HG02852 (cell line): ENCODE measurements at regions not wholly inside any gene's neighbourhood (a gene's known extent, or its start where the extent isn't known, plus 50 kb on each side); places are given as distances from the start of the nearest gene placed in this dataset.

Source experiments
- ATAC-seq: cut with Tn5 transposase; IDR thresholded peaks from one replicate; pipeline ENCODE4 v1.9.1; 2021; ENCODE audit warnings: mild to moderate bottlenecking, moderate library complexity; ENCODE audit not compliant: unreplicated experiment

DNA sequence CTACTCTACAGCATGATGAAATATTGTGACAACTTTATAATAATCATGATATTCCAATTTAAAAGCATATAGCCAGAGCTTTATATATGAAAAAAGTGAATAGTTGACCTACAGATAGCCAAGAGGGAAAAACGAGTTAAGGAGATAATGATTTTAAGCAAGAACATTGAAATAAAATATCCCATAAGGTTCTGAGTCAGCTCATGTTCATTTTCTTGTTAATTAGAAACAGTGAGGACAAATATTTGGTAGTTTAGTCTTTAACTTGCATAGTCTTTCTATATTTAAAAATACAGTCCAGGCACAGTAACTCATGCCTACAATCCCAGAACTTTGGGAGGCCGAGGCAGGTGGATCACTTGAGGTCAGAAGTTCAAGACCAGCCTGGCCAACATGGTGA is 55.8 kb upstream of the CDH6 start:
- ATAC-seq = no peak

DNA sequence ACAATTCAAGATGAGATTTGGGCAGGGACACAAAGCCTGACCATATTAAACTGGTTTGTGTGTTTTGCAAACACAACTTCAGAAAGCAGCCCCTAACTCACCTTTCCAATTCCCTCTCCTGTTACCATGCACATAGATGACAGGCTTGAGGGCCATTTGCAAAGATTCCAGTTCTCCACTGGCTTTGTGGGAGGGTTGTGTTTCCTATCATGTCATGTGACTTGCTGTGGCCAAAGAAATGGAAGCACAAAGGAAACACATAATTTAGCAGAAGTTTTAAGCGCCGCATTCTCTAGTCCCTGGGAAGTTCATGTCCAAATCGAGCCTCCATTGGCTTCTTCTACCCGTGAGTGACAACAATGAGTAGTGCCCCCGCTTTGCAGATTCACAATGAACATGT is 57.9 kb upstream of the CDH6 start:
- no peak for ATAC-seq

DNA sequence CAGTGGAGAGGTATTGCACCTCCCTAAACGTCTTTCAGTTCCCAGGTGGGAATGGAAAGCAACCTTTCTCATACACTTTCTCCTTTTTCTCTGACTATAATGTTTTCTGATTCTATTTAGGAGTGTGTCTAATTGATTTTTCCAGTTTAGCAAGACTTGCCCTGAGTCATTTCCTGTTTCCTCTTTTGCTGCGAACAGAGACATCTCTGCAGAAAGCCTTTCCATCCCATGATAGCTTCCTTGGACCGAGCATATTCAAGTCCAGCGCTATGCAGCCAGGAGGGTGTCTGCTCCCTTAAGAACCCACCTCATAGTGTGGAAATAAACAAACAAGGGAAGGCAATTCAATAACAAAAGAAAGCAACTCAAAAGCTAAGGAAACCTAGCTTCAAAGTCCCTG is 60.0 kb upstream of the CDH6 start:
- no peak for ATAC-seq

- no peak for ATAC-seq
These were observed 62.0 kb upstream of the CDH6 start for GRCh38 chr5:31131381-31131891.

DNA sequence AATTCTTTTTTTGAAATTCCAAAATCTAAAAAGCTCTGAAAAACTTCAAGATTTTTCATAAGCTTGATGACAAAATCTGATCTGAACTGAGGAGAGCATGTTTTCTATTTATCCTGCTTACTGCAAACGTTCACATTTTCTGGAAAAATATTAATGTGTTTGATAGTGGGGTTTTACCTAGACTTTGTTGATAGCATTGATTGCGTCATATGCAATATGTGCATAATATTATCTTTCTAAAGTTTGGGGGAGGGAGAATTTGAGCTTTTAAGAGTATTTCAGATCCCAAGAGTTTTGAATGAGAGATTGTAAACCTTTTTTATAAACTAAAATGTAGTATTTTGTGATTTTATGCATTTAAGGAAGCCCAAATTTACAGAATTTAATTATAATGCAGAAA is 62.8 kb upstream of the CDH6 start:
- ATAC-seq = no peak

- no peak for ATAC-seq
These were observed 68.7 kb upstream of the CDH6 start for GRCh38 chr5:31124651-31125305.

GRCh38 chr5:31124026-31124425 is 69.5 kb upstream of the CDH6 start:
- no peak for ATAC-seq

DNA sequence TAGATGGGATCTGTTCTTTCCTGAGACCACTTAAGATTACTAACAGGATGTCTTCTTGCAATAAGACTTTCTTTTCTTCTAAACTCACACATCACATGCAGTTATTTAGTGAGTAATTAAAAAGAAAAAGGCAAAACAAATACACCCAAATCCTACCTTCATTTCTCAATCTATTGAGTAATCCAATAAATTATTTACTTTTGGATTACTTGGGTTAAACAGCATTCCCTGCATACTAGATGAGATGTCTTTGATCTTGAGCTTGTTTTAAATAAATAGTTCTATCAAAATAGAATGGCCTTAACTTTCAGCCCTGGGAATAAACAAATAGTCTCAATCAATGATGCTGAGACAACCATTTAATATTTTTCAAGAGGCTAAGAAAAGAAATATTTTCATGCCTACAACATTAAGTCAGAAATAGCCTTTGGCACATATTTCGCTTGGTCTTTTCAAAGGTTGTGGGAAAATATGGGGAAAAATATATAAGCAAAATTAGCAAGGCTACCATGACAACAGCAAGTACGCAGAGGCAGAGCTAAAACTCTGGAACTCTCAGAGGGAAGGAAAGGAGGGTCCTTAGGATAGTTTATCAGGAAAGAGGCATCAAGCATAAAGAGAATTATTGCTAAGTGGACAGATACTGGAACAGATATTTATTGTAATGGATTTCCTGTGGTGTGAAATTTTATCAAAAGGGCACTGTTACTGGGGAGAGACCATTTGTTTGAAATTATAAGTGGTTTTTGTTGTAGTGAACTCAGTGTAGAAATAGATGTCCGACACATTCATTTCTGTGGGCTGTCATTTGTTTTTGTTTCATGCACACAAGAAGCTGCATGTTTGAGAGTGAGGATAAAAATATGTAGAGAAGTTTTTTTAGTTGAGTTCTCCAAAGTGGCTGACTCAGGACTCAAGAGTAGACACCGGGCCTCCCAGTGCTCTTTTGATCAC is 70.2 kb upstream of the CDH6 start:
- no peak for ATAC-seq

- no peak for ATAC-seq
These were observed 72.3 kb upstream of the CDH6 start for GRCh38 chr5:31121224-31121623.

DNA sequence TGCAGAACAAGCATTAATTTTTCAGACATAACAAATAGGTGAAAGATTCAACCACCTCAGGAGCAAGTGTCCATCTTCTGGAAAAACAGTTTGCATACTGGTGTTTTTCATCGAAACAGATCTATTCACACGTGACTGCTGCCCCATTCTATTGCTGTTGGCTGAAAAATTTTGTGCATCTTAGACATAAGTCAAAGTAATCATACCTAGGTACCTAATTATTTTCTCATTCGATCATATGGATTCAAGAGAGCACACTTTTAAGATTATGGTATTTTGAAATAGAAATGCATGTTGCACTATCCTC is 72.9 kb upstream of the CDH6 start:
- ATAC-seq = no peak

DNA sequence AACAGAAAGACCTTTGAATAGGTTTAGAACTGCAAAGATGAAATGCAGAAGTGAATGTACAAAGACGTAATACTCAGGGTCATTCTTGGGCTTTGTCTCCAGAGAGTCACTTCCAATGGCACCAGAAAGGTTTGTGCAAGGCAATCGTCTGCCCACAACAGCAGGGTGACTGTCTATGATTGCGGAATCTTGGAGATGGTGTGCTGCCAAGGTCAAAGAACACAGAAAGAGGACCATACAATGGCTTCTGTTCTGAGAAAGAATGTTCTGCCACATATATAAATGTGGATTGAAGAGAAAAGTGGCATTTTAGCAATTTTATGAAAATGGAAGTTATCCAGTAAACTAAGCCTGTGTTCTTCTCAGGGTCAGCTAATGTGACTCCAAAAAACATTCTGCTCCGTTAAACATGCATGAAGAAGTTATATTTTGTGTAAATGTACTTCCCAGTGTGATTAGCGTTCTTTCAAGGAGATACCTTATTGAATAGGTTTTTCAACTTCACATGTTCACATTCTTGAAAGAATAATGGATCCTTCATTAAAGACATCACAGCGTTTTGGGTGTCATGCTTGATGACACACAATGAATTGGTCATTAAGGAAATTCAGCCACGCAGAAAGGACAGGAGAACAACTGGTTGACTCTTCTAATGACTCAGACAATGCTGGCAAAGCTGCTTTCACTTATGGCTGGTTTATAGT is 73.4 kb upstream of the CDH6 start:
- ATAC-seq = no peak

- ATAC-seq = no peak
These were observed 76.9 kb upstream of the CDH6 start for GRCh38 chr5:31116466-31117031.

DNA sequence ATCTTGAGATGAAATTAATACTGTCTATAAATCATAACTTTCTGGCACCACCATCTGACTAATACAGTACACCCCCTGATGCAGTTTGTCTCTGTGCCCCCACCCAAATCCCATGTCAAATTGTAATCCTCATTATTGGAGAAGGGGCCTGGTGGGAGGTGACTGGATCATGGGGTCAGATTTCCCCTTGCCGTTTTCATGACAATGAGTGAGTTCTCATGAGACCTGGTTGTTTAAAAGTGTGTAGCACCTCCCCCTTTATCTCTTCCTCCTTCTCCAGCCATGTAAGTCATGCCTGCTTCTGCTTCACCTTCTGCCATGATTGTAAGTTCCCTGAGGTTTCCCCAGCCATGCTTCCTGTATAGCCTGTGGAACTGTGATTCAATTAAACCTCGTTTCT is 78.7 kb upstream of the CDH6 start:
- no peak for ATAC-seq

GRCh38 chr5:31113666-31114350 is 79.7 kb upstream of the CDH6 start:
- ATAC-seq = no peak

DNA sequence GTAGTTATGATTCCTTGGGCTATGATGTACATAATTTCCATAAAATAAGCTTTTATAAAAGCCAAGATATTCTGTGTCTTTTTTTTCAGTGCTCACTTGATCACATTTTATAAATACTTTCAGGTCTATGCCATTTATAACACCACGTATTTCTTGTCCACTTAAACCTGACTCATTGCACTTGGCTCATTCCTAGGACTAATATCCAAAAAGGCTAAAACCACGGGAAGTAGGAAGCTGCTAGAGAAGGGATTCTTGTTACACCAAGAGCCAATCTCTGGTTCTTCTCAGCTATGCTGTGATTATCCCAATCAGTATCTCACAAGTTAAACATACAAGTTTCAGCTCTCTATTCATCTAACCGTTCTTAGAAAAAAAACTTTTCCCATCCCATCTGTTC is 80.4 kb upstream of the CDH6 start:
- no peak for ATAC-seq

DNA sequence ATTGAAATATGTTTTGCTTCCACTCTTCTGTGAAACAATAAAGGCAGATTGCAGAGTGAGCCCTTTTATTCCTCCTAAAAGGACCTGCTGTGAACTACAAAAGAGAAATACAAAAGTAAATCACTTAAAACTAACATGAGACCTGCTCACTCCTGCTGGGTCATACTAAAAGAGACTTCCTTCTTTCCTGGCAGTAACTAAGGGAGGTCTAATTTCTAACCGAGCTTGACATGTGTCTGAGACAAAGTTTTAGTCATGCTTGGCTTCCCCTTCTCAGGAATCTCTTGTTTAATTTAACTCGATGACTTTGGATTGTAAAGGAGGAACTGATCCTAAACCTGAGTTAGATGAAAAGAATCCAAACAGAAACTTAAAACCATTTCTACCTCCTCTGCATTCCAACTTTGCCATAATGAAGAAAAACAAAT is 86.4 kb upstream of the CDH6 start:
- ATAC-seq = no peak

GRCh38 chr5:31106691-31107090 is 86.8 kb upstream of the CDH6 start:
- ATAC-seq = no peak

DNA sequence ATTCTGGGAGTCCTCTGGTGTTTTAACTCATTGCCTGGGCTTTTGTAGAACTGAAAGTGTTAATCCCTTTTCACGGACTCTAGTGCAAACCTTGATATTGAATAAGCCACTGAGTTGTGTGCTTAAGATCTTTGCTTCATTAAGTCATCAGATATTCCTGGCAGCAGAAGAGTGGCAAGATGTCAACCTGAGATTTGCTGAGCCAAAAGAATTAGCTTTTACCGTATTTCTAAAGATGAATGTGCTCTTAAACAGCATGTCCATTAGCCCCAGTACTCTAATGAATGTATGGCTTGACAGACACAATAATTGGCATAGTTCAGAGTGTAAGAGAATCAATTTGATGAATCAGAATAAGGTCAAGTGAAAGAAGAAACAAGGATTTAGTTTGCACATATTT is 87.2 kb upstream of the CDH6 start:
- no peak for ATAC-seq

- no peak for ATAC-seq
These were observed 88.7 kb upstream of the CDH6 start for GRCh38 chr5:31104775-31105174.

- no peak for ATAC-seq
These were observed 92.6 kb upstream of the CDH6 start for GRCh38 chr5:31100781-31101310.
